ENCODE measurements at regions not wholly inside any gene's neighbourhood (a gene's known extent, or its start where the extent isn't known, plus 50 kb on each side); places are given as distances from the start of the nearest gene placed in this dataset.

DNA sequence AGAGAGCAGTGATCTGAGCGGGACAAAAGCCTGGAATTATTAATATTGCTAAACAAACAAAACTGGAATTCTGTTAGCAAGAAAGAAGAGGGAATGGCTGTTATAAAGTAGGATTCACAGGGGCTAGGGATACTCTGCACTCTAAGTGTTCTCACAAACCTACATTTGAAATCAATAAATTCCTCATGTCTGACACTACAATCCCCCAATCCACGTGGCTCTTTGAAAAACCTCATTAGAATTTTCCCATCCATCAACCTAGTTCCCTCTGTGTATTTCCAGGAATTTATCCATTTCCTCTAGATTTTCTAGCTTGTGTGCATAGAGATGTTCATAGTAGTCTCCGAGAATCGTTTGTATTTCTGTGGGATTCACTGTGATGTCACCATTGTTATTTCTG, 307.5 kb downstream of the RBM26 start:
- POLR2A ChIA-PET: interaction anchor here (0.5 kb wide), 1 partner anchor 391 kb away, joined by 3 read pairs; no protein-coding TSS in a partner anchor
- BruUV-seq (replicated peaks): no TSS peak
- Histone ChIP-seq H3K4me3 (ENCODE audit: low read depth, low read length, poor library complexity, severe bottlenecking) (no peak overlapping the region), H4K20me1 (ENCODE audit: insufficient read depth, low read length) (no peaks in the 10 kb centered on the region), H3K4me2 (ENCODE audit: low read length) (no peak overlapping the region), H3K79me2 (ENCODE audit: insufficient read depth, low read depth, low read length) (no peaks in the 10 kb centered on the region), H3K4me1 (ENCODE audit: insufficient read depth, low read length, poor library complexity, severe bottlenecking) (no peaks in the 10 kb centered on the region), H3K27ac (ENCODE audit: low read depth, low read length, poor library complexity, severe bottlenecking) (no peak overlapping the region), H3K9me3 (ENCODE audit: low read length) (no peaks in the 10 kb centered on the region), H2AFZ (ENCODE audit: low read length) (no peak overlapping the region), H3K36me3 (ENCODE audit: insufficient read depth, low read length) (no peaks in the 10 kb centered on the region), H3K9me2 (ENCODE audit: insufficient read depth, low read length) (no peaks in the 10 kb centered on the region)
- CTCF ChIA-PET (ENCODE audit: unreplicated experiment): no interaction called here
- TF ChIP-seq CTCF (conservative IDR thresholded peaks at IDR 0.05; ENCODE audit: low read length): no peak
- intact Hi-C loops (cut with micrococcal nuclease; ENCODE audit: unreplicated experiment): no loop called here
- no peak for DNase-seq (ENCODE audit: low spot score)

- Histone ChIP-seq H3K9me2 (ENCODE audit: insufficient read depth, low read length) (no peaks in the 10 kb centered on the region), H3K36me3 (ENCODE audit: insufficient read depth, low read length) (no peaks in the 10 kb centered on the region), H3K79me2 (ENCODE audit: insufficient read depth, low read depth, low read length) (no peaks in the 10 kb centered on the region), H3K4me2 (ENCODE audit: low read length) (no peak overlapping the region), H3K4me3 (ENCODE audit: low read depth, low read length, poor library complexity, severe bottlenecking) (no peak overlapping the region), H4K20me1 (ENCODE audit: insufficient read depth, low read length) (no peaks in the 10 kb centered on the region), H3K9me3 (ENCODE audit: low read length) (no peaks in the 10 kb centered on the region), H3K27ac (ENCODE audit: low read depth, low read length, poor library complexity, severe bottlenecking) (no peak overlapping the region), H2AFZ (ENCODE audit: low read length) (no peak overlapping the region), H3K4me1 (ENCODE audit: insufficient read depth, low read length, poor library complexity, severe bottlenecking) (no peaks in the 10 kb centered on the region)
- ChIA-PET POLR2A (interaction anchor here (0.8 kb wide), 1 partner anchor 153 kb away, joined by 3 read pairs; no protein-coding TSS in a partner anchor), CTCF (ENCODE audit: unreplicated experiment) (no interaction called here)
- intact Hi-C loops (cut with micrococcal nuclease; ENCODE audit: unreplicated experiment): no loop called here
- TF ChIP-seq EZH2phosphoT487 (IDR thresholded peaks at IDR 0.05; ENCODE audit: borderline replicate concordance, low read depth, low read length): no peak
- TF ChIP-seq CTCF (conservative IDR thresholded peaks at IDR 0.05; ENCODE audit: low read length): no peak
- no TSS peak for BruUV-seq (replicated peaks)
- DNase-seq (ENCODE audit: low spot score): no peak
Observed at GRCh38 chr13:79097201-79097600, 308.9 kb downstream of the RBM26 start.

DNA sequence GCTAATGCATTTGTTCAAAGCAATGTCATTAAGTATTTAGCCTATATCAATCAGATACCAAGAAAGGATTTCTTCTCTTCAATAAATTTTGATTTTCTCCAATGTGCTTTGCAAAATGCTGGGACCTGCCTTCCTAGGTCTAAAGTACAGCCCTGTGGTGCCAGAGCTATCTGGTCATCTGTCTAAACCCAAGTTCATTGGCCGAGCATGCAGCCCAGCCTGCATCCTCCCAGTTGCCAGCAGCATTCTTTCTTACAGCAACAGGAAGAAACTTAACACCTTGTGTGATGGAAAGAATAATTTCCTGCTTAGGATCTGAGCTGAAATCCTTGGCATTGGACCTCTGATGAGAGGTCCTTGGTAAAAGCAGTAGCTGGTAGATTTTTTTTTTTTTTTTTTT, 310.0 kb downstream of the RBM26 start:
- H3K4me1 ChIP-seq (ENCODE audit: insufficient read depth, low read length, poor library complexity, severe bottlenecking): no peaks in the 10 kb centered on the region
- H2AFZ ChIP-seq (ENCODE audit: low read length): no peak overlapping the region
- no peak for DNase-seq (ENCODE audit: low spot score)
- H3K9me3 ChIP-seq (ENCODE audit: low read length): no peaks in the 10 kb centered on the region
- CTCF ChIA-PET (ENCODE audit: unreplicated experiment): no interaction called here
- no peak overlapping the region for H3K4me2 ChIP-seq (ENCODE audit: low read length)
- no peak for TF ChIP-seq CTCF (conservative IDR thresholded peaks at IDR 0.05; ENCODE audit: low read length)
- H3K9me2 ChIP-seq (ENCODE audit: insufficient read depth, low read length): no peaks in the 10 kb centered on the region
- no peak overlapping the region for H3K27ac ChIP-seq (ENCODE audit: low read depth, low read length, poor library complexity, severe bottlenecking)
- H3K36me3 ChIP-seq (ENCODE audit: insufficient read depth, low read length): no peaks in the 10 kb centered on the region
- H3K4me3 ChIP-seq (ENCODE audit: low read depth, low read length, poor library complexity, severe bottlenecking): no peak overlapping the region
- no TSS peak for BruUV-seq (replicated peaks)
- no peaks in the 10 kb centered on the region for H3K79me2 ChIP-seq (ENCODE audit: insufficient read depth, low read depth, low read length)
- POLR2A ChIA-PET: interaction anchor here (0.6 to 0.7 kb wide), 2 partner anchors 96 to 156 kb away, joined by 5 to 10 read pairs; no protein-coding TSS in a partner anchor
- H4K20me1 ChIP-seq (ENCODE audit: insufficient read depth, low read length): no peaks in the 10 kb centered on the region
- intact Hi-C loops (cut with micrococcal nuclease; ENCODE audit: unreplicated experiment): no loop called here

All from OCI-LY7 (cell line).